GM12878 (cell line): ENCODE measurements at regions not wholly inside any gene's neighbourhood (a gene's known extent, or its start where the extent isn't known, plus 50 kb on each side); places are given as distances from the start of the nearest gene placed in this dataset.
"Not testable (repeated sequence)": the region's sequence is repeated elsewhere in the genome, so short reads cannot be mapped to it uniquely, and the experiment has no call there.

Experiments used
- CTCF ChIP-seq, 3 experiments: IDR thresholded peaks in 2 of 3; conservative IDR thresholded peaks in 1 of 3; 2 replicates each; pipeline ENCODE4 v1.5.1; 2011; ENCODE audit warnings: low read depth in 3 of 3, low read length in 3 of 3, mild to moderate bottlenecking in 3 of 3, control low read depth in 2 of 3, moderate library complexity in 2 of 3, inconsistent platforms in 1 of 3, mixed read lengths in 1 of 3; ENCODE audit not compliant: control insufficient read depth in 2 of 3, insufficient read depth in 1 of 3; ENCODE audit errors: extremely low read depth in 1 of 3
- RAD21 ChIP-seq: IDR thresholded peaks from 2 replicates; pipeline ENCODE4 v1.6.1; 2011; ENCODE audit warnings: mild to moderate bottlenecking, low read depth, low read length, moderate library complexity; ENCODE audit not compliant: insufficient read depth
- REST ChIP-seq: IDR thresholded peaks from 2 replicates; pipeline ENCODE4 v1.6.1; 2012; ENCODE audit warnings: mild to moderate bottlenecking, low read depth, low read length
- STAT1 ChIP-seq: fragments of 450-650 bp; conservative IDR thresholded peaks from 2 replicates; pipeline ENCODE4 v1.6.1; 2014; ENCODE audit warnings: antibody characterized with exemption, mild to moderate bottlenecking

DNA sequence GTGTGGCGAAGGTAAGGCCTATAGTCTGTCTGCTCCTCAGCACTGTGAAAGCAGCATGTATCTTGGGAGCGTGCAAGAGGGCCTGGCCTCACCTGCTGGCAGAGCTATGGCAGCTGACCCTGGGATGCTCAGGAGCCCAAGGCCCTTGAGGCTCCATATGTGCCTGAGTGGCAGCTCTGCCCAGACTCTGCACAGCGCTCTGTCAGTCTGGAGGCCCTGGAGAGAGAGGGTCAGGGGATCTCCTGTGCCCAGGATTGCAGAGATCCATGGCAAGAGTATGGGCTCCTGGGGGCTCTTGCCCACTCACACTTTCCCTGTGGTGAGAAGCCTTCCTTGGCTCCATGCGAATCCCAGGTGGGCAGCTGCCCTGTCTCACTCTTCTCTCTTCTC lies 202.5 kb upstream of the ZNF658 start:
- TF ChIP-seq RAD21; REST; CTCF (IDR thresholded peaks at IDR 0.05 in 2 of 3, conservative IDR thresholded peaks at IDR 0.05 in 1 of 3; ENCODE audit: control insufficient read depth in 2 of 3, extremely low read depth in 1 of 3, insufficient read depth in 1 of 3, low read depth in 3 of 3, low read length in 3 of 3); STAT1: not testable (repeated sequence)
